ENCODE measurements at regions not wholly inside any gene's neighbourhood (a gene's known extent, or its start where the extent isn't known, plus 50 kb on each side); places are given as distances from the start of the nearest gene placed in this dataset.

- no peak overlapping the region for H3K4me3 Mint-ChIP-seq
- CTCF ChIA-PET: no interaction called here
- peaks cover 2% of the 10 kb centered on the region for H3K9me3 Mint-ChIP-seq
- DNase-seq: no peak
- no peaks in the 10 kb centered on the region for H3K36me3 Mint-ChIP-seq (ENCODE audit: low read depth)
- H3K4me1 Mint-ChIP-seq (ENCODE audit: low read depth): no peaks in the 10 kb centered on the region
- intact Hi-C loops (cut with micrococcal nuclease): no loop called here
- H3K27ac Mint-ChIP-seq: no peak overlapping the region
- no peaks in the 10 kb centered on the region for H3K27me3 Mint-ChIP-seq (ENCODE audit: low read depth)
Observed at GRCh38 chr2:105631011-105631410, 113.7 kb upstream of the NCK2 start.

- H3K4me3 Mint-ChIP-seq: no peak overlapping the region
- H3K36me3 Mint-ChIP-seq (ENCODE audit: low read depth): no peaks in the 10 kb centered on the region
- H3K4me1 Mint-ChIP-seq (ENCODE audit: low read depth): no peaks in the 10 kb centered on the region
- CTCF ChIA-PET: no interaction called here
- no peak for DNase-seq
- peaks cover 2% of the 10 kb centered on the region for H3K9me3 Mint-ChIP-seq
- no peak overlapping the region for H3K27ac Mint-ChIP-seq
- intact Hi-C loops (cut with micrococcal nuclease): no loop called here
- no peaks in the 10 kb centered on the region for H3K27me3 Mint-ChIP-seq (ENCODE audit: low read depth)
Observed at GRCh38 chr2:105629634-105630033, 115.1 kb upstream of the NCK2 start.

GRCh38 chr2:105627534-105627933 is 117.2 kb upstream of the NCK2 start:
- Mint-ChIP-seq H3K36me3 (ENCODE audit: low read depth) (no peaks in the 10 kb centered on the region), H3K27ac (no peak overlapping the region), H3K27me3 (ENCODE audit: low read depth) (no peaks in the 10 kb centered on the region), H3K9me3 (peaks cover 2% of the 10 kb centered on the region), H3K4me1 (ENCODE audit: low read depth) (no peaks in the 10 kb centered on the region), H3K4me3 (no peak overlapping the region)
- no peak for DNase-seq
- intact Hi-C loops (cut with micrococcal nuclease): no loop called here
- CTCF ChIA-PET: no interaction called here

GRCh38 chr2:105626966-105627340 is 117.8 kb upstream of the NCK2 start:
- Mint-ChIP-seq H3K36me3 (ENCODE audit: low read depth) (no peaks in the 10 kb centered on the region), H3K9me3 (peaks cover 2% of the 10 kb centered on the region), H3K27ac (no peak overlapping the region), H3K4me3 (no peak overlapping the region), H3K27me3 (ENCODE audit: low read depth) (no peaks in the 10 kb centered on the region), H3K4me1 (ENCODE audit: low read depth) (no peaks in the 10 kb centered on the region)
- CTCF ChIA-PET: no interaction called here
- DNase-seq: no peak
- intact Hi-C loops (cut with micrococcal nuclease): no loop called here

GRCh38 chr2:105626212-105626965 is 118.3 kb upstream of the NCK2 start:
- no peaks in the 10 kb centered on the region for H3K27me3 Mint-ChIP-seq (ENCODE audit: low read depth)
- no peaks in the 10 kb centered on the region for H3K36me3 Mint-ChIP-seq (ENCODE audit: low read depth)
- CTCF ChIA-PET: interaction anchor here (0.7 kb wide), 1 partner anchor 49 kb away, joined by 3 read pairs; no protein-coding TSS in a partner anchor
- H3K4me1 Mint-ChIP-seq (ENCODE audit: low read depth): no peaks in the 10 kb centered on the region
- no peak for DNase-seq
- H3K4me3 Mint-ChIP-seq: no peak overlapping the region
- intact Hi-C loops (cut with micrococcal nuclease): no loop called here
- peaks cover 2% of the 10 kb centered on the region for H3K9me3 Mint-ChIP-seq
- H3K27ac Mint-ChIP-seq: no peak overlapping the region

GRCh38 chr2:105625632-105626031 is 119.1 kb upstream of the NCK2 start:
- Mint-ChIP-seq H3K4me1 (ENCODE audit: low read depth) (no peaks in the 10 kb centered on the region), H3K9me3 (peaks cover 2% of the 10 kb centered on the region), H3K36me3 (ENCODE audit: low read depth) (no peaks in the 10 kb centered on the region), H3K27ac (no peak overlapping the region), H3K27me3 (ENCODE audit: low read depth) (no peaks in the 10 kb centered on the region), H3K4me3 (no peak overlapping the region)
- no peak for DNase-seq
- CTCF ChIA-PET: interaction anchor here (0.7 kb wide), 1 partner anchor 49 kb away, joined by 3 read pairs; no protein-coding TSS in a partner anchor
- intact Hi-C loops (cut with micrococcal nuclease): no loop called here

- CTCF ChIA-PET: interaction anchor here (0.7 kb wide), 1 partner anchor 383 kb away, joined by 4 read pairs; no protein-coding TSS in a partner anchor
- no peak for DNase-seq
- no peak overlapping the region for H3K27ac Mint-ChIP-seq
- no peak overlapping the region for H3K4me3 Mint-ChIP-seq
- no peaks in the 10 kb centered on the region for H3K36me3 Mint-ChIP-seq (ENCODE audit: low read depth)
- H3K9me3 Mint-ChIP-seq: no peaks in the 10 kb centered on the region
- no peaks in the 10 kb centered on the region for H3K4me1 Mint-ChIP-seq (ENCODE audit: low read depth)
- H3K27me3 Mint-ChIP-seq (ENCODE audit: low read depth): no peaks in the 10 kb centered on the region
- intact Hi-C loops (cut with micrococcal nuclease): no loop called here
Observed at GRCh38 chr2:105621038-105621437, 123.7 kb upstream of the NCK2 start.

GRCh38 chr2:105618351-105618659 is 126.4 kb upstream of the NCK2 start:
- CTCF ChIA-PET: no interaction called here
- no peak overlapping the region for H3K4me3 Mint-ChIP-seq
- H3K36me3 Mint-ChIP-seq (ENCODE audit: low read depth): no peaks in the 10 kb centered on the region
- H3K9me3 Mint-ChIP-seq: no peaks in the 10 kb centered on the region
- no peaks in the 10 kb centered on the region for H3K27me3 Mint-ChIP-seq (ENCODE audit: low read depth)
- intact Hi-C loops (cut with micrococcal nuclease): no loop called here
- H3K27ac Mint-ChIP-seq: no peak overlapping the region
- no peaks in the 10 kb centered on the region for H3K4me1 Mint-ChIP-seq (ENCODE audit: low read depth)
- DNase-seq: no peak

GRCh38 chr2:105617631-105618350 is 126.9 kb upstream of the NCK2 start:
- Mint-ChIP-seq H3K27ac (no peak overlapping the region), H3K27me3 (ENCODE audit: low read depth) (no peaks in the 10 kb centered on the region), H3K36me3 (ENCODE audit: low read depth) (no peaks in the 10 kb centered on the region), H3K9me3 (no peaks in the 10 kb centered on the region), H3K4me3 (no peak overlapping the region), H3K4me1 (ENCODE audit: low read depth) (no peaks in the 10 kb centered on the region)
- no peak for DNase-seq
- intact Hi-C loops (cut with micrococcal nuclease): no loop called here
- CTCF ChIA-PET: no interaction called here

GRCh38 chr2:105615305-105615704 is 129.4 kb upstream of the NCK2 start:
- Mint-ChIP-seq H3K36me3 (ENCODE audit: low read depth) (no peaks in the 10 kb centered on the region), H3K4me3 (no peak overlapping the region), H3K27me3 (ENCODE audit: low read depth) (no peaks in the 10 kb centered on the region), H3K9me3 (no peaks in the 10 kb centered on the region), H3K27ac (no peak overlapping the region), H3K4me1 (ENCODE audit: low read depth) (no peaks in the 10 kb centered on the region)
- intact Hi-C loops (cut with micrococcal nuclease): no loop called here
- no peak for DNase-seq
- CTCF ChIA-PET: interaction anchor here (0.8 kb wide), 1 partner anchor 19 kb away, joined by 3 read pairs; no protein-coding TSS in a partner anchor

- no peaks in the 10 kb centered on the region for H3K4me1 Mint-ChIP-seq (ENCODE audit: low read depth)
- H3K27me3 Mint-ChIP-seq (ENCODE audit: low read depth): no peaks in the 10 kb centered on the region
- no peaks in the 10 kb centered on the region for H3K36me3 Mint-ChIP-seq (ENCODE audit: low read depth)
- no peaks in the 10 kb centered on the region for H3K9me3 Mint-ChIP-seq
- DNase-seq: no peak
- no peak overlapping the region for H3K4me3 Mint-ChIP-seq
- intact Hi-C loops (cut with micrococcal nuclease): no loop called here
- CTCF ChIA-PET: no interaction called here
- no peak overlapping the region for H3K27ac Mint-ChIP-seq
Observed at GRCh38 chr2:105611811-105612424, 132.8 kb upstream of the NCK2 start.

- Mint-ChIP-seq H3K4me3 (no peak overlapping the region), H3K9me3 (no peaks in the 10 kb centered on the region), H3K36me3 (ENCODE audit: low read depth) (no peaks in the 10 kb centered on the region), H3K27ac (no peak overlapping the region), H3K27me3 (ENCODE audit: low read depth) (no peaks in the 10 kb centered on the region), H3K4me1 (ENCODE audit: low read depth) (no peaks in the 10 kb centered on the region)
- intact Hi-C loops (cut with micrococcal nuclease): no loop called here
- no peak for DNase-seq
- CTCF ChIA-PET: no interaction called here
Observed at GRCh38 chr2:105611333-105611637, 133.4 kb upstream of the NCK2 start.

Measured in activated naive CD4-positive, alpha-beta T cell treated with anti-CD3 and anti-CD28 coated beads for 36 hours (primary cell).